Testis (tissue), 2 donors: ENCODE measurements at regions not wholly inside any gene's neighbourhood (a gene's known extent, or its start where the extent isn't known, plus 50 kb on each side); places are given as distances from the start of the nearest gene placed in this dataset.

Experiments
- CTCF ChIP-seq, 3 experiments: fragments of 450-650 bp in 2 of 3; fragments of 200-600 bp in 1 of 3; sonication (generic) in 1 of 3; IDR thresholded peaks; one replicate each; pipeline ENCODE4 v1.5.1; 2016 to 2019; ENCODE audit warnings: antibody characterized with exemption in 3 of 3, mild to moderate bottlenecking in 2 of 3, moderate library complexity in 1 of 3
- POLR2A ChIP-seq: fragments of 450-650 bp; IDR thresholded peaks from one replicate; pipeline ENCODE4 v1.6.1; 2017; ENCODE audit warnings: antibody characterized with exemption, mild to moderate bottlenecking, moderate library complexity

GRCh38 chr1:14135070-14135469, 435.1 kb downstream of the PRDM2 start:
- TF ChIP-seq CTCF (IDR thresholded peaks at IDR 0.05) = no peak
- TF ChIP-seq POLR2A = no peak
